Mucosa of rectum (tissue), 2 donors: ENCODE measurements at regions not wholly inside any gene's neighbourhood (a gene's known extent, or its start where the extent isn't known, plus 50 kb on each side); places are given as distances from the start of the nearest gene placed in this dataset.

Source experiments
- H3K27ac ChIP-seq, 2 donors: one replicate each; pipeline ENCODE4 v1.7.0; 2013; ENCODE audit warnings: inconsistent platforms in 2 of 2, low read depth in 2 of 2, low read length in 2 of 2
- H3K27me3 ChIP-seq, 2 donors: one replicate each; pipeline ENCODE4 v1.7.0; 2013; ENCODE audit warnings: low read length in 2 of 2; ENCODE audit not compliant: control insufficient read depth in 2 of 2, insufficient read depth in 2 of 2
- H3K36me3 ChIP-seq, 2 donors: one replicate each; pipeline ENCODE4 v1.7.0; 2013; ENCODE audit warnings: low read length in 2 of 2; ENCODE audit not compliant: control insufficient read depth in 2 of 2, insufficient read depth in 2 of 2
- H3K4me1 ChIP-seq, 2 donors: one replicate each; pipeline ENCODE4 v1.7.0; 2013; ENCODE audit warnings: low read length in 2 of 2, mild to moderate bottlenecking in 1 of 2; ENCODE audit not compliant: control insufficient read depth in 2 of 2, insufficient read depth in 2 of 2
- H3K4me3 ChIP-seq, 2 donors: one replicate each; pipeline ENCODE4 v1.7.0; 2013; ENCODE audit warnings: low read length in 2 of 2
- H3K9ac ChIP-seq, 2 donors: one replicate each; pipeline ENCODE4 v1.7.0; 2013; ENCODE audit warnings: low read length in 2 of 2, low read depth in 1 of 2, mild to moderate bottlenecking in 1 of 2
- H3K9me3 ChIP-seq, 2 donors: one replicate each; pipeline ENCODE4 v1.7.0; 2013; ENCODE audit warnings: low read length in 2 of 2; ENCODE audit not compliant: control insufficient read depth in 2 of 2
- donor health status: healthy.
- donor health status: Normal muscosa, but diverticular disease.

DNA sequence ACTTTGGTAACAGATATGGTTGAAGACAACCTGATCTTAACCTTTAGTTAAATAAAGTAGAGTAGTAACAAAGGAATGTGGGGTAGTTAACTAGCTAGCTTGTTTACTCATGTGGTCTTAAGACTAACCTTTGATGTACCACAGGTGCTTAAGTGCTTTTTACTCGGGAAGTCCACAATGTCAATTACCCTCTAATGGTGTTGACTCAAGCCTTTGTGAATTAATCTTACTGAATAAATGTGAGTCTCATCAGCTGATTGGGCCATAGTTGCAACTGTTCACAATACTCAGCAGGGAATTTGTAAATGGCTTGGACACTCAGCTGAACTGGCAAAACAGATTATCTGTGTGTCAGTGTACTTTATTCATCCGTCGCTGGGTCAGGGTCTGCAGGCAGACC lies 119.0 kb upstream of the UGT8 start:
- Histone ChIP-seq H3K9ac (no peak overlapping the region), H3K27me3 (no peaks in the 10 kb centered on the region), H3K4me1 (no peaks in the 10 kb centered on the region), H3K27ac (no peak overlapping the region), H3K36me3 (no peaks in the 10 kb centered on the region), H3K9me3 (no peaks in the 10 kb centered on the region), H3K4me3 (no peak overlapping the region)

DNA sequence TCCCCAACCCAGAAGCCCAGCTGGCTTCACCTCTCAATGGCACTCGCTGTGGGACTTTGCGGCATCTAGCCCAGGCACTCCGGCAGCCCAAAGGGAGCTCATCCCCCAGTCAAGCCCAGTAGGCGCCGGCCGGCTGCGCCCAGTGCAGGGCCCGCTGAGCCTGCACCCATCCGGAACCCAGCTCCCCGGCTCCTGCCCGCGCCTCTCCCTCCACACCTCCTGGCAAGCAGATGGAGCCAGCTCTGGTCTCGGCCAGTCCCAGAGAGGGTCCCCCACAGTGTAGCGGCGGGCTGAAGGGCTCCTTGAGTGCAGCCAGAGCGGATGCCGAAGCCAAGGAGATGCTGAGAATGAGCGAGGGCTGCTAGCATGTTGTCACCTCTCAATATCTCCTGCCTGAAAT lies 116.8 kb upstream of the UGT8 start:
- Histone ChIP-seq H3K9me3 (no peaks in the 10 kb centered on the region), H3K4me1 (no peaks in the 10 kb centered on the region), H3K27me3 (no peaks in the 10 kb centered on the region), H3K9ac (no peak overlapping the region), H3K36me3 (no peaks in the 10 kb centered on the region), H3K4me3 (no peak overlapping the region), H3K27ac (no peak overlapping the region)

DNA sequence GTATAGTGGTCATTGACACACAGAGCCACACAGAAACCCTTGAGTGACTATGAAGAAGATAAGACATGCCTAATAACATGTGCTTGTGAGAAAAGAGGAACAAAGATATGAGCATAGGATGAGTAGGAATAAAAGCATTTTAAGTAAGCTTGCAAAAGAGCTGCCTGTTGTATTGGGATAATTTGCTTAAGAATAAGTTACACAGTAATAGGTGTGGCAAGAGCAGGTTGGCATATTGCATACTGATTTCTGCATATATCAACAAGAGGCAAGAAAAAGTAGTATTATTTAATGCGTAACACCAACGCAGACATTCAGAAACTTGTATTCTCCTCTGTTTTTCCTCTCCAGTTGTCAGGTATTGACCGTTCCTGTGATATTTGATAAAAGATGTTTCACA lies 111.5 kb upstream of the UGT8 start:
- H3K9ac ChIP-seq: no peak overlapping the region
- H3K27ac ChIP-seq: no peak overlapping the region
- no peaks in the 10 kb centered on the region for H3K9me3 ChIP-seq
- no peaks in the 10 kb centered on the region for H3K27me3 ChIP-seq
- H3K4me3 ChIP-seq: no peak overlapping the region
- no peaks in the 10 kb centered on the region for H3K4me1 ChIP-seq
- H3K36me3 ChIP-seq: no peaks in the 10 kb centered on the region

DNA sequence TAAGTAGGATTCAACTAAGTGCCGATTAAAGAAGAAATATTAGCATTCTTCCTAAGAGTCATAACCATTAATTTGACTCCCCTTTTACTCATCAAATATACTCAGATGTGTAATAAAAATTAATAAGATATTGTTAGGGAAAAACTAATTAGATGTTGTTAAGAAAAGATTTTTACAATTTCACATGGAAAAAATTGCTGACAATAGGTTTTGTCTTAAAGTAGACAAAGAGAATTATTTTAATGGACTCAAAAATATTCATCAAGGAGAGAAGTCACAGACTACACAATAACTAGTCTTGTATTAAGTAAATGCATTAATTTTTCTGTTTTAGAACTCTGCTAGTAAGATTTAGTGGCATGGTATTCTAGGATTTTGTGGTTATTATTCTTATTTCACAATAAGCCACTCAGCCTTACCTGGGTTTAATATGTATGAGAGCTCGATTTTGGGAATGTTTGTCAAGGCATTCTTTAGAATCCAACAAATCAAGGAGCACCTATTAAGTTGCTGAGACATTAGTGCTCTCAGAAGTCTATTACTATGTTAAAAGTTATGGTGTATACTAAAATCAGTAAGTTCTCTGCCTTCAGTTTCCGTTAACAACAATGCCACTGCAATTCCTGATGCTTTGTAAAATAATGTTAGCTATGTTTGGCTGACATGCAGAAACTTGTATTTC lies 110.2 kb upstream of the UGT8 start:
- no peaks in the 10 kb centered on the region for H3K9me3 ChIP-seq
- no peak overlapping the region for H3K4me3 ChIP-seq
- H3K9ac ChIP-seq: no peak overlapping the region
- no peaks in the 10 kb centered on the region for H3K36me3 ChIP-seq
- no peak overlapping the region for H3K27ac ChIP-seq
- no peaks in the 10 kb centered on the region for H3K27me3 ChIP-seq
- no peaks in the 10 kb centered on the region for H3K4me1 ChIP-seq

DNA sequence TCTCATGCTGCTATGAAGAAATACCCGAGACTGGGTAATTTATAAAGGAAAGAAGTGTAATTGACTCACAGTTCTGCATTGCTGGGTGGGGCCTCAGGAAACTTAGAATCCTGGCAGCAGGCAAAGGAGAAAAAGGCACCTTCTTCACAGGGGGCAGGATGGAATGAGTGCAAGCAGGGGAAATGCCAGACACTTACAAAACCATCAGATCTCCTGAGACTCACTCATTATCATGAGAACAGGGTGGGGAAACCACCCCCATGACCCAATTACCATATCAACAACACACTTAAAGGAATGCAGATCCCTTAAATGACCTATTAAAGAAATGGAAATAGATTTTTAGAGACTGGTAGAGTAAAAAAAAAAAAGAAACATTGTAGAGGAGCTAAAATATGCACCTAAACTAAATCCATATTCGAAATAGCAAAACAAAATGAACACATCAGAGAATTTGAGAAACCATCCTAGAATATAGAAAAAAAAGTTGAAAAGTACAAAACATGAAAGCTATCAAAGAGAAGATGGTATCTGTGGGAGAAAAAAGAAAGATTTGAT lies 104.3 kb upstream of the UGT8 start:
- Histone ChIP-seq H3K9me3 (no peaks in the 10 kb centered on the region), H3K4me3 (no peak overlapping the region), H3K36me3 (no peaks in the 10 kb centered on the region), H3K27ac (no peak overlapping the region), H3K27me3 (no peaks in the 10 kb centered on the region), H3K4me1 (no peaks in the 10 kb centered on the region), H3K9ac (no peak overlapping the region)

DNA sequence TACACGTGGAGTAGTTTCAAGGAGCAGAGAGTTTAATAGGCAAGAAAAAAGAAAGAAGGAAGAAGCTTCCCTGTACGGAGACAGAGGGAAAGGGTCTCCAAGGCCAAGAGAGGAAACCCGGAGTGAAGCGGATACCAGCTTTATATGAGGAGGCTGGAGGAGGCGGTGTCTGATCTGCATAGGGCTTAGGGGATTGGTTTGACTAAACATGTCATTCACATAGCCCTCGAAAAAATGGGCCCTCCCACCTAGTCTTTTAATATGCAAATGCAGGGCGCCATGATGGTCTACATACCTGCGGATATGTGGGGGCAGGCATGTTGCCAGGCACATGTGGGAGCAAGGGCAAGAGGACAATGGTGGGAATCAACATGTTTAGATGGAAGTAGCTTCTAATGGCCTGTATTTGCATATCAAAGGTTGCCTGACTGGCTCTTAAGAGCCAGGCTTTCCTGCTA lies 103.1 kb upstream of the UGT8 start:
- no peaks in the 10 kb centered on the region for H3K9me3 ChIP-seq
- no peaks in the 10 kb centered on the region for H3K36me3 ChIP-seq
- H3K9ac ChIP-seq: no peak overlapping the region
- H3K27me3 ChIP-seq: no peaks in the 10 kb centered on the region
- H3K4me1 ChIP-seq: no peaks in the 10 kb centered on the region
- no peak overlapping the region for H3K27ac ChIP-seq
- H3K4me3 ChIP-seq: no peak overlapping the region

DNA sequence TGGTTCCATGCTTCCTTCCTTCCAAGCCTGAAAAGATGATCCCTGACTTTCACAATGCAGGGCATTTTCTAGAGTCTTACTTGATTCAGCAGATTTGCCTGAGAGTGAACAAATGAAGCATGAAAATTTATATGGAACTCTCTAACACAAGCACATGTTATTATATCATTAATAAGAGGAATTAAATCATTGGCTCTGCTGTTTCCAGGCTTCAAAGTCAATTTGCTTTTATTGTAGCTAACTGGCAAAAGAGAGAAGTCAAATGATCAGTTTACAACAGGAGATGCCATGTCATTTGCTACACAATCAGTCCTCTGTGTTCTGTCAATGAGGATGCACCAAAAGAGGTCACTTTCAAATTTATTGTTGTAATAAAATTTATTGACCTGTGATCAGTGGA lies 101.5 kb upstream of the UGT8 start:
- no peaks in the 10 kb centered on the region for H3K9me3 ChIP-seq
- no peaks in the 10 kb centered on the region for H3K4me1 ChIP-seq
- no peaks in the 10 kb centered on the region for H3K36me3 ChIP-seq
- no peak overlapping the region for H3K4me3 ChIP-seq
- no peak overlapping the region for H3K27ac ChIP-seq
- H3K27me3 ChIP-seq: no peaks in the 10 kb centered on the region
- H3K9ac ChIP-seq: no peak overlapping the region

DNA sequence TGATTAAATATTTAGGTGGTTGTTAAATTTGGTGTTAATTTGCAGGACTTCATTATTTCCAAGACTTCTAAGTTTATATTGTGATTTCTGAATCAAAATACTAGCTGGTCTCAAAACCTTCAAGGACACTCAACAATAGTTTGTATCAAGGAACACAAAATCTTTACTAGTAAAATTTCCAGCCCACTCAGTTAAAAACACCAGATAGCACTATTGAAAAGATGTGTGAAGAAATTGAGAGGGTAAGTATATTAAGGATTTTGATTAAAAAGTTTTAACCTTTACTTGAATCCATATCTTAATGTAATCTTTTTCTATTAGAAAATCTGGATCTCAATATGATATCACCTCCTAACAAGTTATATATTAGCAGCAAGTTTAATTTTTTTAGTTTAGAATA lies 89.3 kb upstream of the UGT8 start:
- no peak overlapping the region for H3K9ac ChIP-seq
- H3K36me3 ChIP-seq: no peaks in the 10 kb centered on the region
- no peaks in the 10 kb centered on the region for H3K4me1 ChIP-seq
- no peak overlapping the region for H3K4me3 ChIP-seq
- no peak overlapping the region for H3K27ac ChIP-seq
- no peaks in the 10 kb centered on the region for H3K9me3 ChIP-seq
- H3K27me3 ChIP-seq: no peaks in the 10 kb centered on the region

DNA sequence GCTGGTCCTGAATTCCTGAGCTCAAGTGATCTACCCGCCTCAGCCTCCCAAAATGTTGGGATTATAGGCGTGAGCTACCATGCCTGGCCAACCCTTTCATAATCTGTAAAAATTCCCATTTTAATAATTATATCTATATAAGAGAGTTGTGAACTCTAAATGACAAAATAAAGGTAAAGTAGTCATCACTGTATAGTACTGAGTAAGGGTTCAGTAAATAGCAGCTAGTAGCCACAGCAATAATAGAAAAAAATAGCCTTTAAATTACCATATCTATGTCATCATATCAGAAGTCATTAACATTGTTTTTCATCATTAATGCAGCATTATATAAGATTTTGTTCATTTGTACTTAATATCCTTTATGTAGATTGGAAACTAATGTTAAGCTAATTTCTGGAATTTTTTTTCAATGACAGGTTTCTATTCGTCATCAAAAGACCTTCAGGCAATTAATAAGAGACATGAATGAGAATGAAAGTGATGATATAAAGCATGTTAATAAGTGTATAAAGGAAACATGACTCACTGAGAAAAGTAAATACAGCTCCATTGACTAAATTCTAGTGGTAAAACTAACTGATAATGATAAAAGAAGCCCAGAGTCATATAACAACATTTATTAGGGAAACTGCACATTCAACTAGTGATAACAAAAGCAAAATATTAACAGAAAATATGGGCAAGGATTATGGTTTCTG lies 85.9 kb upstream of the UGT8 start:
- H3K36me3 ChIP-seq: no peaks in the 10 kb centered on the region
- no peak overlapping the region for H3K27ac ChIP-seq
- H3K4me3 ChIP-seq: no peak overlapping the region
- no peak overlapping the region for H3K9ac ChIP-seq
- H3K9me3 ChIP-seq: no peaks in the 10 kb centered on the region
- no peaks in the 10 kb centered on the region for H3K27me3 ChIP-seq
- no peaks in the 10 kb centered on the region for H3K4me1 ChIP-seq

DNA sequence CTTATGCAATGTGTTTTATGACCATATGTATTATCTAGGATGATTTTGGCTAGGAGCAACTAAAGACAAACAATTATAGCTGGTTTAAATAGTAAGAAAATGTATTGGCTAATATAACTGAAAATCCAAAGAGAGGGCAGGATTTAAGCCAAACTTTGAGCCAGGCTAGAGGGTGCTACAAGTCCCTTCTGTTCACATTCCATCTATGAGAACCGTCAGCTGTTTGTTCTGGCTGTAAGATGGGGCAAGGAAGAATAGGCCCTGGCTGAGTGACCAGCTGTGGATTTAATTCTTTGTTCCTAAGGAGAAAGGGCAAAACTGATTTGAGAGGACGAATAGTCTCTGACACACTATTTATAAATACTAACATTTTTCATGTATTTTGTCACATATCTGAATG lies 79.2 kb upstream of the UGT8 start:
- H3K4me3 ChIP-seq: no peak overlapping the region
- no peak overlapping the region for H3K27ac ChIP-seq
- no peaks in the 10 kb centered on the region for H3K4me1 ChIP-seq
- H3K36me3 ChIP-seq: no peaks in the 10 kb centered on the region
- no peaks in the 10 kb centered on the region for H3K27me3 ChIP-seq
- H3K9ac ChIP-seq: no peak overlapping the region
- H3K9me3 ChIP-seq: no peaks in the 10 kb centered on the region
